WTC11 (cell line): ENCODE measurements at regions not wholly inside any gene's neighbourhood (a gene's known extent, or its start where the extent isn't known, plus 50 kb on each side); places are given as distances from the start of the nearest gene placed in this dataset.
"Not testable (repeated sequence)": the region's sequence is repeated elsewhere in the genome, so short reads cannot be mapped to it uniquely, and the experiment has no call there.

Experiments
- ATAC-seq: fragments of 200-7000 bp; cut with Tn5 transposase; 2 replicates; pipeline ENCODE4 v1.10.0; 2021; ENCODE audit warnings: mild to moderate bottlenecking, moderate library complexity
- CTCF ChIA-PET: fragments of 300-600 bp; sonication (Branson Sonifier 250); formaldehyde crosslinking; loops from one replicate; lab custom pipeline; 2021; ENCODE audit warnings: antibody characterized with exemption; lab: Charles Lee
- POLR2A ChIA-PET: fragments of 350-600 bp; sonication (Branson Sonifier 250); formaldehyde crosslinking; loops from one replicate; lab custom pipeline; 2021; ENCODE audit warnings: antibody characterized with exemption; lab: Charles Lee
- DNase-seq: peaks from one replicate; pipeline ENCODE4 v3.0.0; 2021; ENCODE audit warnings: low spot score
- H3K27ac Mint-ChIP-seq: 2 replicates; pipeline ENCODE4 v1.8.0; 2021; ENCODE audit warnings: mixed read lengths
- H3K27me3 Mint-ChIP-seq: 2 replicates; pipeline ENCODE4 v1.8.0; 2021; ENCODE audit warnings: low read depth, mild to moderate bottlenecking, moderate library complexity, mixed read lengths
- H3K36me3 Mint-ChIP-seq: 2 replicates; pipeline ENCODE4 v1.8.0; 2021; ENCODE audit warnings: mixed read lengths
- H3K4me1 Mint-ChIP-seq: 2 replicates; pipeline ENCODE4 v1.8.0; 2022; ENCODE audit warnings: mixed read lengths
- H3K4me3 Mint-ChIP-seq: 2 replicates; pipeline ENCODE4 v1.8.0; 2021; ENCODE audit warnings: mild to moderate bottlenecking, moderate library complexity, mixed read lengths
- H3K9me3 Mint-ChIP-seq: 2 replicates; pipeline ENCODE4 v1.8.0; 2021; ENCODE audit warnings: mixed read lengths
- CBFB ChIP-seq: sonication (generic); formaldehyde crosslinking; IDR thresholded peaks from 2 replicates; pipeline ENCODE4 v1.8.1; 2022; ENCODE audit warnings: mild to moderate bottlenecking, low read depth, missing genetic modification reagents
- FOXJ3 ChIP-seq: sonication (generic); formaldehyde crosslinking; IDR thresholded peaks from 2 replicates; pipeline ENCODE4 v1.9.0; 2021; ENCODE audit warnings: missing genetic modification reagents, mild to moderate bottlenecking, borderline replicate concordance
- NFE2L1 ChIP-seq: sonication (generic); formaldehyde crosslinking; IDR thresholded peaks from 2 replicates; pipeline ENCODE4 v1.8.1; 2023; ENCODE audit warnings: missing genetic modification reagents
- NFYB ChIP-seq: sonication (generic); formaldehyde crosslinking; conservative IDR thresholded peaks from 2 replicates; pipeline ENCODE4 v1.8.0; 2022; ENCODE audit warnings: low read depth, missing genetic modification reagents
- PRDM15 ChIP-seq: sonication (generic); formaldehyde crosslinking; IDR thresholded peaks from 2 replicates; pipeline ENCODE4 v1.8.0; 2022; ENCODE audit warnings: missing genetic modification reagents
- RELA ChIP-seq: sonication (generic); formaldehyde crosslinking; IDR thresholded peaks from 2 replicates; pipeline ENCODE4 v1.8.1; 2022; ENCODE audit warnings: missing genetic modification reagents, mild to moderate bottlenecking, borderline replicate concordance
- SP1 ChIP-seq: sonication (generic); formaldehyde crosslinking; conservative IDR thresholded peaks from 2 replicates; pipeline ENCODE4 v1.8.1; 2022; ENCODE audit warnings: missing genetic modification reagents
- STAT6 ChIP-seq: sonication (generic); formaldehyde crosslinking; conservative IDR thresholded peaks from 2 replicates; pipeline ENCODE4 v1.8.1; 2023; ENCODE audit warnings: mild to moderate bottlenecking, low read depth, missing genetic modification reagents, moderate library complexity
- TEAD1 ChIP-seq: sonication (generic); formaldehyde crosslinking; IDR thresholded peaks from 2 replicates; pipeline ENCODE4 v1.8.0; 2022; ENCODE audit warnings: mild to moderate bottlenecking, missing genetic modification reagents
- ZNF281 ChIP-seq: sonication (generic); formaldehyde crosslinking; IDR thresholded peaks from 2 replicates; pipeline ENCODE4 v1.8.0; 2023; ENCODE audit warnings: mild to moderate bottlenecking, missing genetic modification reagents
- TF ChIP-seq, protein P1 (sequence below): fragments of 250-450 bp; sonication (Bioruptor Pico); IDR thresholded peaks from 2 replicates; pipeline ENCODE4 v1.9.0; 2021; ENCODE audit warnings: mild to moderate bottlenecking, borderline replicate concordance

DNA sequence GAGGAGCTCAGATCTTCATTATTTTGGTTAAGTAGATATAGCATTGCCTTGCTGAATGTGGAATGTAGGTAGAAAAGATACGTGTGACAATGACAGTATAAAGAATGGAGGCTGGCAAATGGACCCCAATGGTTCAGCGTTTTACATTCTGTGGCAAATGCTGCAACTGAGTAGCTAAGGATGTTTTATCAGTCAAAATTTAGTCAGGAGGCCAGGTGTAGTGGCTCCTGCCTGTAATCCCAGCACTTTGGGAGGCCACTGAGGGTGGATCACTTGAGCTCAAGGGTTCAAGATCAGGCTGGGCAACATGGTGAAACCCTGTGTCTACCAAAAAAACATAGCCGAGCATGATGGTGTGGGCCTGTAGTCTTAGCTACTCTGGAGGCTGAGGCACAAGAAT, 120.5 kb upstream of the GHITM start:
- H3K27ac Mint-ChIP-seq = no peak overlapping the region
- DNase-seq = no peak
- TF ChIP-seq PRDM15 (CRISPR knock-in tag) (no peak), NFYB (CRISPR knock-in tag) (no peak), CBFB (no peak), STAT6 (no peak), RELA (CRISPR knock-in tag) (no peak), SP1 (CRISPR knock-in tag) (no peak), NFE2L1 (no peak), FOXJ3 (CRISPR knock-in tag) (no peak), ZNF281 (CRISPR knock-in tag) (no peak), TEAD1 (CRISPR knock-in tag) (no peak)
- TF ChIP-seq, protein P1, sequence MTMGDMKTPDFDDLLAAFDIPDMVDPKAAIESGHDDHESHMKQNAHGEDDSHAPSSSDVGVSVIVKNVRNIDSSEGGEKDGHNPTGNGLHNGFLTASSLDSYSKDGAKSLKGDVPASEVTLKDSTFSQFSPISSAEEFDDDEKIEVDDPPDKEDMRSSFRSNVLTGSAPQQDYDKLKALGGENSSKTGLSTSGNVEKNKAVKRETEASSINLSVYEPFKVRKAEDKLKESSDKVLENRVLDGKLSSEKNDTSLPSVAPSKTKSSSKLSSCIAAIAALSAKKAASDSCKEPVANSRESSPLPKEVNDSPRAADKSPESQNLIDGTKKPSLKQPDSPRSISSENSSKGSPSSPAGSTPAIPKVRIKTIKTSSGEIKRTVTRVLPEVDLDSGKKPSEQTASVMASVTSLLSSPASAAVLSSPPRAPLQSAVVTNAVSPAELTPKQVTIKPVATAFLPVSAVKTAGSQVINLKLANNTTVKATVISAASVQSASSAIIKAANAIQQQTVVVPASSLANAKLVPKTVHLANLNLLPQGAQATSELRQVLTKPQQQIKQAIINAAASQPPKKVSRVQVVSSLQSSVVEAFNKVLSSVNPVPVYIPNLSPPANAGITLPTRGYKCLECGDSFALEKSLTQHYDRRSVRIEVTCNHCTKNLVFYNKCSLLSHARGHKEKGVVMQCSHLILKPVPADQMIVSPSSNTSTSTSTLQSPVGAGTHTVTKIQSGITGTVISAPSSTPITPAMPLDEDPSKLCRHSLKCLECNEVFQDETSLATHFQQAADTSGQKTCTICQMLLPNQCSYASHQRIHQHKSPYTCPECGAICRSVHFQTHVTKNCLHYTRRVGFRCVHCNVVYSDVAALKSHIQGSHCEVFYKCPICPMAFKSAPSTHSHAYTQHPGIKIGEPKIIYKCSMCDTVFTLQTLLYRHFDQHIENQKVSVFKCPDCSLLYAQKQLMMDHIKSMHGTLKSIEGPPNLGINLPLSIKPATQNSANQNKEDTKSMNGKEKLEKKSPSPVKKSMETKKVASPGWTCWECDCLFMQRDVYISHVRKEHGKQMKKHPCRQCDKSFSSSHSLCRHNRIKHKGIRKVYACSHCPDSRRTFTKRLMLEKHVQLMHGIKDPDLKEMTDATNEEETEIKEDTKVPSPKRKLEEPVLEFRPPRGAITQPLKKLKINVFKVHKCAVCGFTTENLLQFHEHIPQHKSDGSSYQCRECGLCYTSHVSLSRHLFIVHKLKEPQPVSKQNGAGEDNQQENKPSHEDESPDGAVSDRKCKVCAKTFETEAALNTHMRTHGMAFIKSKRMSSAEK (CRISPR knock-in tag) = no peak
- TF ChIP-seq, all 79 proteins: peak for 0
- Mint-ChIP-seq H3K36me3 (no peaks in the 10 kb centered on the region), H3K9me3 (peaks cover 36% of the 10 kb centered on the region), H3K4me1 (no peaks in the 10 kb centered on the region), H3K4me3 (no peak overlapping the region), H3K27me3 (no peaks in the 10 kb centered on the region; the same call in 1 of the 2 replicates)
- ChIA-PET CTCF (interaction anchor here (3.4 kb wide), 1 partner anchor 8 kb away, joined by 22 read pairs; no protein-coding TSS in a partner anchor), POLR2A (no interaction called here)
- no peak for ATAC-seq

- H3K4me1 Mint-ChIP-seq, ATAC-seq, CTCF ChIA-PET, H3K36me3 Mint-ChIP-seq, H3K27ac Mint-ChIP-seq, H3K27me3 Mint-ChIP-seq, DNase-seq, H3K4me3 Mint-ChIP-seq, POLR2A ChIA-PET: not testable (repeated sequence)
- H3K9me3 Mint-ChIP-seq = peaks cover 48% of the 10 kb centered on the region
These were observed 119.4 kb upstream of the GHITM start for GRCh38 chr10:84019854-84020458.
